ENCODE measurements at regions not wholly inside any gene's neighbourhood (a gene's known extent, or its start where the extent isn't known, plus 50 kb on each side); places are given as distances from the start of the nearest gene placed in this dataset.

GRCh38 chr3:117616227-117616626 is 906.6 kb downstream of the TUSC7 start:
- DNase-seq (ENCODE audit: low spot score) = no peak

GRCh38 chr3:117617906-117618305 is 908.3 kb downstream of the TUSC7 start:
- no peak for DNase-seq (ENCODE audit: low spot score)

GRCh38 chr3:117618462-117618861 is 908.9 kb downstream of the TUSC7 start:
- DNase-seq (ENCODE audit: low spot score) = no peak

GRCh38 chr3:117619805-117620204 is 910.2 kb downstream of the TUSC7 start:
- DNase-seq (ENCODE audit: low spot score) = no peak

GRCh38 chr3:117622171-117622841 is 912.7 kb downstream of the TUSC7 start:
- DNase-seq (ENCODE audit: low spot score) = no peak

GRCh38 chr3:117624424-117624823 is 914.8 kb downstream of the TUSC7 start:
- no peak for DNase-seq (ENCODE audit: low spot score)

- no peak for DNase-seq (ENCODE audit: low spot score)
These were observed 915.6 kb downstream of the TUSC7 start for GRCh38 chr3:117625174-117625573.

GRCh38 chr3:117626577-117626976 is 917.0 kb downstream of the TUSC7 start:
- DNase-seq (ENCODE audit: low spot score) = no peak

GRCh38 chr3:117628823-117629291 is 919.3 kb downstream of the TUSC7 start:
- DNase-seq (ENCODE audit: low spot score) = no peak

GRCh38 chr3:117629505-117629904 is 919.9 kb downstream of the TUSC7 start:
- DNase-seq (ENCODE audit: low spot score) = no peak

- no peak for DNase-seq (ENCODE audit: low spot score)
These were observed 920.9 kb downstream of the TUSC7 start for GRCh38 chr3:117630469-117630868.

GRCh38 chr3:117630885-117631284 is 921.3 kb downstream of the TUSC7 start:
- no peak for DNase-seq (ENCODE audit: low spot score)

- DNase-seq (ENCODE audit: low spot score) = no peak
These were observed 922.2 kb downstream of the TUSC7 start for GRCh38 chr3:117631781-117632180.

- DNase-seq (ENCODE audit: low spot score) = no peak
These were observed 922.6 kb downstream of the TUSC7 start for GRCh38 chr3:117632191-117632590.

GRCh38 chr3:117633207-117633606 is 923.6 kb downstream of the TUSC7 start:
- no peak for DNase-seq (ENCODE audit: low spot score)

GRCh38 chr3:117637666-117638065 is 928.1 kb downstream of the TUSC7 start:
- DNase-seq (ENCODE audit: low spot score) = no peak

- DNase-seq (ENCODE audit: low spot score) = no peak
These were observed 934.6 kb downstream of the TUSC7 start for GRCh38 chr3:117644203-117644602.

- DNase-seq (ENCODE audit: low spot score) = no peak
These were observed 936.1 kb downstream of the TUSC7 start for GRCh38 chr3:117645561-117646242.

- DNase-seq (ENCODE audit: low spot score) = no peak
These were observed 937.9 kb downstream of the TUSC7 start for GRCh38 chr3:117647435-117647834.

- no peak for DNase-seq (ENCODE audit: low spot score)
These were observed 941.7 kb downstream of the TUSC7 start for GRCh38 chr3:117651246-117651645.

- no peak for DNase-seq (ENCODE audit: low spot score)
These were observed 946.8 kb downstream of the TUSC7 start for GRCh38 chr3:117656391-117656790.

- no peak for DNase-seq (ENCODE audit: low spot score)
These were observed 947.7 kb downstream of the TUSC7 start for GRCh38 chr3:117657278-117657677.

GRCh38 chr3:117660941-117661817 is 951.6 kb downstream of the TUSC7 start:
- no peak for DNase-seq (ENCODE audit: low spot score)
